ENCODE measurements at regions not wholly inside any gene's neighbourhood (a gene's known extent, or its start where the extent isn't known, plus 50 kb on each side); places are given as distances from the start of the nearest gene placed in this dataset.
"Not testable (repeated sequence)": the region's sequence is repeated elsewhere in the genome, so short reads cannot be mapped to it uniquely, and the experiment has no call there.

- no peak for DNase-seq
These were observed 315.6 kb downstream of the SLITRK5 start for GRCh38 chr13:87986639-87987250.

- DNase-seq: no peak
These were observed 326.9 kb downstream of the SLITRK5 start for GRCh38 chr13:87998081-87998480.

GRCh38 chr13:87999240-87999700, 328.1 kb downstream of the SLITRK5 start:
- DNase-seq: no peak

GRCh38 chr13:87999788-88000187, 328.6 kb downstream of the SLITRK5 start:
- no peak for DNase-seq

GRCh38 chr13:88000239-88000638, 329.1 kb downstream of the SLITRK5 start:
- DNase-seq: no peak

GRCh38 chr13:88000787-88001186, 329.6 kb downstream of the SLITRK5 start:
- DNase-seq: no peak

GRCh38 chr13:88005188-88005587, 334.0 kb downstream of the SLITRK5 start:
- no peak for DNase-seq

GRCh38 chr13:88014527-88014926, 343.4 kb downstream of the SLITRK5 start:
- no peak for DNase-seq

- no peak for DNase-seq
These were observed 351.4 kb downstream of the SLITRK5 start for GRCh38 chr13:88022431-88023208.

- DNase-seq: no peak
These were observed 355.1 kb downstream of the SLITRK5 start for GRCh38 chr13:88026241-88026640.

- no peak for DNase-seq
These were observed 360.9 kb downstream of the SLITRK5 start for GRCh38 chr13:88031980-88032559.

GRCh38 chr13:88036205-88036604, 365.0 kb downstream of the SLITRK5 start:
- DNase-seq: not testable (repeated sequence)

GRCh38 chr13:88042489-88042888, 371.3 kb downstream of the SLITRK5 start:
- DNase-seq: no peak

GRCh38 chr13:88051746-88052482, 380.7 kb downstream of the SLITRK5 start:
- no peak for DNase-seq

- DNase-seq: no peak
These were observed 392.6 kb downstream of the SLITRK5 start for GRCh38 chr13:88063741-88064140.

GRCh38 chr13:88066847-88067246, 395.7 kb downstream of the SLITRK5 start:
- no peak for DNase-seq

- no peak for DNase-seq
These were observed 397.1 kb downstream of the SLITRK5 start for GRCh38 chr13:88068316-88068715.

- no peak for DNase-seq
These were observed 397.8 kb downstream of the SLITRK5 start for GRCh38 chr13:88068975-88069374.

- DNase-seq: no peak
These were observed 400.2 kb downstream of the SLITRK5 start for GRCh38 chr13:88071371-88071770.

GRCh38 chr13:88074794-88075510, 403.8 kb downstream of the SLITRK5 start:
- DNase-seq: no peak

- DNase-seq: no peak
These were observed 413.9 kb downstream of the SLITRK5 start for GRCh38 chr13:88085036-88085435.

GRCh38 chr13:88086577-88086976, 415.4 kb downstream of the SLITRK5 start:
- no peak for DNase-seq

- no peak for DNase-seq
These were observed 426.4 kb downstream of the SLITRK5 start for GRCh38 chr13:88097541-88097940.

Measured in activated T-cell treated with anti-CD3 and anti-CD28 coated beads, Interleukin-2, amount 50 U/mL, for 1 hour (primary cell).